ENCODE measurements at regions not wholly inside any gene's neighbourhood (a gene's known extent, or its start where the extent isn't known, plus 50 kb on each side); places are given as distances from the start of the nearest gene placed in this dataset.

- DNase-seq (ENCODE audit: low spot score): no peak
Measured at GRCh38 chr12:59230334-59230733, 310.0 kb upstream of the LRIG3 start.

- DNase-seq (ENCODE audit: low spot score): no peak
Measured at GRCh38 chr12:59219148-59219547, 298.8 kb upstream of the LRIG3 start.

- no peak for DNase-seq (ENCODE audit: low spot score)
Measured at GRCh38 chr12:59196989-59197388, 276.7 kb upstream of the LRIG3 start.

GRCh38 chr12:59194794-59195193, 274.5 kb upstream of the LRIG3 start:
- DNase-seq (ENCODE audit: low spot score): no peak

GRCh38 chr12:59193476-59194050, 273.3 kb upstream of the LRIG3 start:
- no peak for DNase-seq (ENCODE audit: low spot score)

- DNase-seq (ENCODE audit: low spot score): no peak
Measured at GRCh38 chr12:59191372-59191771, 271.1 kb upstream of the LRIG3 start.

- DNase-seq (ENCODE audit: low spot score): no peak
Measured at GRCh38 chr12:59186451-59186850, 266.1 kb upstream of the LRIG3 start.

GRCh38 chr12:59185295-59185694, 265.0 kb upstream of the LRIG3 start:
- no peak for DNase-seq (ENCODE audit: low spot score)

GRCh38 chr12:59182658-59183455, 262.6 kb upstream of the LRIG3 start:
- no peak for DNase-seq (ENCODE audit: low spot score)

- no peak for DNase-seq (ENCODE audit: low spot score)
Measured at GRCh38 chr12:59182191-59182590, 261.9 kb upstream of the LRIG3 start.

- DNase-seq (ENCODE audit: low spot score): no peak
Measured at GRCh38 chr12:59181196-59181777, 261.0 kb upstream of the LRIG3 start.

- DNase-seq (ENCODE audit: low spot score): no peak
Measured at GRCh38 chr12:59179231-59179630, 258.9 kb upstream of the LRIG3 start.

GRCh38 chr12:59173695-59174094, 253.4 kb upstream of the LRIG3 start:
- no peak for DNase-seq (ENCODE audit: low spot score)

GRCh38 chr12:59168647-59169046, 248.3 kb upstream of the LRIG3 start:
- DNase-seq (ENCODE audit: low spot score): no peak

- DNase-seq (ENCODE audit: low spot score): no peak
Measured at GRCh38 chr12:59166457-59166856, 246.2 kb upstream of the LRIG3 start.

- DNase-seq (ENCODE audit: low spot score): peak; percentile 32
Measured at GRCh38 chr12:59164991-59165718, 244.9 kb upstream of the LRIG3 start.

GRCh38 chr12:59164226-59164625, 243.9 kb upstream of the LRIG3 start:
- DNase-seq (ENCODE audit: low spot score): no peak

- DNase-seq (ENCODE audit: low spot score): no peak
Measured at GRCh38 chr12:59158681-59159080, 238.4 kb upstream of the LRIG3 start.

- no peak for DNase-seq (ENCODE audit: low spot score)
Measured at GRCh38 chr12:59158066-59158465, 237.8 kb upstream of the LRIG3 start.

- DNase-seq (ENCODE audit: low spot score): no peak
Measured at GRCh38 chr12:59155448-59155847, 235.1 kb upstream of the LRIG3 start.

- DNase-seq (ENCODE audit: low spot score): no peak
Measured at GRCh38 chr12:59151243-59151642, 230.9 kb upstream of the LRIG3 start.

- DNase-seq (ENCODE audit: low spot score): peak; percentile 83
Measured at GRCh38 chr12:59149995-59150642, 229.8 kb upstream of the LRIG3 start.
